Activated T-cell treated with anti-CD3 and anti-CD28 coated beads for 4 hours (primary cell): ENCODE measurements at regions not wholly inside any gene's neighbourhood (a gene's known extent, or its start where the extent isn't known, plus 50 kb on each side); places are given as distances from the start of the nearest gene placed in this dataset.
"Not testable (repeated sequence)": the region's sequence is repeated elsewhere in the genome, so short reads cannot be mapped to it uniquely, and the experiment has no call there.

Source experiments
- DNase-seq: peaks from one replicate; pipeline ENCODE4 v3.0.0-alpha.2; 2020

GRCh38 chr6:144480473-144480872 lies 195.3 kb downstream of the UTRN start:
- DNase-seq: no peak

GRCh38 chr6:144481527-144481926 lies 196.4 kb downstream of the UTRN start:
- DNase-seq: no peak

- DNase-seq: peak; percentile 59
Measured at GRCh38 chr6:144482142-144482541, 197.0 kb downstream of the UTRN start.

- no peak for DNase-seq
Measured at GRCh38 chr6:144485531-144485930, 200.4 kb downstream of the UTRN start.

GRCh38 chr6:144488590-144488989 lies 203.5 kb downstream of the UTRN start:
- no peak for DNase-seq

- no peak for DNase-seq
Measured at GRCh38 chr6:144493035-144493910, 208.1 kb downstream of the UTRN start.

- DNase-seq: not testable (repeated sequence)
Measured at GRCh38 chr6:144495076-144495475, 209.9 kb downstream of the UTRN start.

GRCh38 chr6:144497650-144498049 lies 212.5 kb downstream of the UTRN start:
- DNase-seq: no peak

GRCh38 chr6:144500892-144501291 lies 215.8 kb downstream of the UTRN start:
- no peak for DNase-seq

- not testable (repeated sequence) for DNase-seq
Measured at GRCh38 chr6:144505214-144505613, 220.1 kb downstream of the UTRN start.

GRCh38 chr6:144506051-144506450 lies 220.9 kb downstream of the UTRN start:
- not testable (repeated sequence) for DNase-seq

- not testable (repeated sequence) for DNase-seq
Measured at GRCh38 chr6:144507772-144508312, 222.7 kb downstream of the UTRN start.

GRCh38 chr6:144510859-144511258 lies 225.7 kb downstream of the UTRN start:
- DNase-seq: no peak

GRCh38 chr6:144515761-144516160 lies 230.6 kb downstream of the UTRN start:
- no peak for DNase-seq

GRCh38 chr6:144519426-144519825 lies 234.3 kb downstream of the UTRN start:
- DNase-seq: no peak

GRCh38 chr6:144528743-144529425 lies 243.7 kb downstream of the UTRN start:
- no peak for DNase-seq

- no peak for DNase-seq
Measured at GRCh38 chr6:144530118-144530517, 245.0 kb downstream of the UTRN start.

GRCh38 chr6:144532238-144532637 lies 247.1 kb downstream of the UTRN start:
- DNase-seq: not testable (repeated sequence)

GRCh38 chr6:144534180-144534579 lies 249.0 kb downstream of the UTRN start:
- DNase-seq: no peak

- no peak for DNase-seq
Measured at GRCh38 chr6:144535630-144536029, 250.5 kb downstream of the UTRN start.

GRCh38 chr6:144536079-144536478 lies 250.9 kb downstream of the UTRN start:
- no peak for DNase-seq

- DNase-seq: no peak
Measured at GRCh38 chr6:144543006-144543871, 258.1 kb downstream of the UTRN start.
